Gastroesophageal sphincter (tissue), 4 donors: ENCODE measurements at regions not wholly inside any gene's neighbourhood (a gene's known extent, or its start where the extent isn't known, plus 50 kb on each side); places are given as distances from the start of the nearest gene placed in this dataset.

Experiments used
- ATAC-seq: fragments of 150-250 bp; one replicate; pipeline ENCODE4 v1.9.1; 2016; ENCODE audit warnings: mild to moderate bottlenecking, moderate library complexity
- H3K27ac ChIP-seq, 4 donors: fragments of 200-600 bp; sonication (generic) in 3 of 4; 1 replicate in 3 of 4; 2 replicates in 1 of 4; pipeline ENCODE4 v1.5.1; 2016 to 2019
- H3K27me3 ChIP-seq: fragments of 200-600 bp; sonication (generic); one replicate; pipeline ENCODE4 v1.5.1; 2019
- H3K36me3 ChIP-seq, 2 donors: fragments of 200-600 bp; sonication (generic); one replicate each; pipeline ENCODE4 v1.5.1; 2019; ENCODE audit warnings: control low read depth in 1 of 2
- H3K4me1 ChIP-seq, 3 donors: fragments of 200-600 bp; sonication (generic); 1 replicate in 2 of 3; 2 replicates in 1 of 3; pipeline ENCODE4 v1.5.1; 2016 to 2019; ENCODE audit warnings: control low read depth in 2 of 3
- H3K4me3 ChIP-seq, 2 donors: fragments of 200-600 bp; sonication (generic); one replicate each; pipeline ENCODE4 v1.5.1; 2019; ENCODE audit warnings: mild to moderate bottlenecking in 1 of 2, moderate library complexity in 1 of 2
- H3K9me3 ChIP-seq, 3 donors: fragments of 200-600 bp; sonication (generic); one replicate each; pipeline ENCODE4 v1.5.1; 2017 to 2019; ENCODE audit warnings: control low read depth in 2 of 3
- CTCF ChIP-seq, 4 experiments: fragments of 200-600 bp in 2 of 4; fragments of 450-650 bp in 2 of 4; sonication (generic) in 1 of 4; IDR thresholded peaks; one replicate each; pipeline ENCODE4 v1.5.1; 2017 to 2019; ENCODE audit warnings: antibody characterized with exemption in 4 of 4, mild to moderate bottlenecking in 2 of 4, moderate library complexity in 2 of 4
- EP300 ChIP-seq: sonication (generic); formaldehyde crosslinking; IDR thresholded peaks from one replicate; pipeline ENCODE4 v1.6.1; 2017; ENCODE audit warnings: antibody characterized with exemption, mild to moderate bottlenecking
- POLR2A ChIP-seq, 2 donors: fragments of 450-650 bp; IDR thresholded peaks; one replicate each; pipeline ENCODE4 v1.6.1; 2017; ENCODE audit warnings: antibody characterized with exemption in 2 of 2, mild to moderate bottlenecking in 2 of 2, moderate library complexity in 1 of 2
- POLR2AphosphoS5 ChIP-seq: sonication (generic); formaldehyde crosslinking; IDR thresholded peaks from one replicate; pipeline ENCODE4 v1.6.1; 2017; ENCODE audit warnings: antibody characterized with exemption
- WGBS, 2 donors: methylation state at CpG; one replicate each; pipeline ENCODE4 v1.1.5; 2018; ENCODE audit warnings: low coverage in 1 of 2; 5-methylcytosine and 5-hydroxymethylcytosine counted together

DNA sequence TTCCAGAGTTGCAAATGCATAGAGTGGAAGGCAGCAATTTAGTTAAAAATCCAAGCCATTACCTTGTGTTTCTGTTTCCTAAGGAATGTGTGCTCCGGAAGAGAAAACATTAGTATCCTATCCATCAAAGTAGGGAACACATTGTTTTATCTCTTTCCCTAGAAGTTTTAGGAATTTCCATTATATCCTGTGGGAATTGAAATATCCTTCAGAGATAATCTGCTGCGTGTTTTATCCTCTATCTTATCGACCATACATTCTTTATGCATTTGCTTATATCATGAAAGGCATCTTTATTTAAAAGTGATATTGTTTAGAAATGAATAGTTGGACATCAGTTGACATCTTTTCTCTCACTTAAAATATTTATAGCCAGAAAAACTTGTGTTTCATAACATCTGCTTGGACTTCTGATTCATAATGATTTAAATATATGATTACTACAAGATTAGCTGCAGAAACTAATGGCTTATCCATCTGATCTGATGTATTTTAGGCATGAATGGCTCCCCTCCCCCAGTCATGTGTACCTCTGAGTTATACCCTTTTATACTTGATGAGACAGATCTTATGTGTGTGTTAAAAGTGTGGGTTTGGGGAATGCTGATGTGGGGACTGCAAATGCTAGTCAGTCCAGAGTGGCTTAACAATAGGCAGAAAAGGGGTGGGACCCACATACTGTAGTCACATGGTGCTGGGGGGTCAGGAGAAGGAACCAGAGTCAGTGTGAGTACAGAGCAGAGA, 136.2 kb upstream of the ARHGAP28 start:
- no peak for ATAC-seq
- Histone ChIP-seq H3K27me3 (no peaks in the 10 kb centered on the region), H3K27ac (no peak overlapping the region), H3K36me3 (no peaks in the 10 kb centered on the region), H3K4me3 (no peak overlapping the region), H3K4me1 (no peaks in the 10 kb centered on the region), H3K9me3 (no peaks in the 10 kb centered on the region)
- 41 to 48% methylated on average over 3 of the region's 3 CpGs for WGBS, 2 donors
- no peak for TF ChIP-seq CTCF (IDR thresholded peaks at IDR 0.05)
- TF ChIP-seq POLR2AphosphoS5, result no peak

DNA sequence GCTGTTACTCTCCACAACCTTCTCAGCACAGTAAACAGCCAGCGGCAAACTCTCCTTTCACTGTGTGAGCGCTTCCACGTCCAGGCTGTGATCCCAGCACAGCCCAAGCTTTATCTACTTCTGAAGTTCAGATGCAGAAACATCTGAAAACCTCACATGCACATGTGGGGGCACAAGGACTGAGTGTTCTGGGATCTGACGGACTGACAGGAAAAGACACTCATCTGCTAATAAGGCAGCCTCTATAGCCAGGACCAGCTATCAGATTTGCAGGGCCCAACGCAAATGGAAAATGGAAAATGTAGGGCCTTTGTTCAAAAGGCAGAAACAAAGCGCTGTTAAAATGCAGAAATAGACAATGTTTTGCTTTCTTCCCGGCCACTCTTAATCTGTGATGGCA, 133.8 kb upstream of the ARHGAP28 start:
- 93 to 96% methylated on average over 4 to 7 of the region's 7 CpGs for WGBS, 2 donors
- Histone ChIP-seq H3K27ac (no peak overlapping the region), H3K4me1 (no peaks in the 10 kb centered on the region), H3K27me3 (no peaks in the 10 kb centered on the region), H3K36me3 (no peaks in the 10 kb centered on the region), H3K4me3 (no peak overlapping the region), H3K9me3 (no peaks in the 10 kb centered on the region)
- ATAC-seq, result no peak
- TF ChIP-seq POLR2AphosphoS5, result no peak
- TF ChIP-seq EP300, result no peak

DNA sequence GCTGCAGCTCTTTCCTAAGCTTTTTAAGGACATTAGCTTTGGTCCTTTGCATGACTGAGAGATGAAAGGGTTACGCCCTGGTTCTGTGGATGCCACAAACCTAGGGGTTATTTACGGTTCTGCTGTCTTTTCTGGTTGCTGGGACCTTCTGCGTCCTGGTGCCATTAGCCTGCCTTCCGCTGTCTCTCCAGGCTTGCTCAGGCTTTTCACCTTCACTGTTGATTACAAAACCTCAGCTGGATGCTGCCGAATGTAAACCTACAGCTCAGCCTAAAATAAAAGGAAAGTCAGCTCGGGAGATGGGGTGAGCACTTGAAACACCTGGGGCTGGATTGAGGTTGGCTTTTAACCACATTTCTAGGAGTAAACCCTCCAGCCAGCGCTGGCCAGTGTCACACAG, 130.9 kb upstream of the ARHGAP28 start:
- no peak for ATAC-seq

DNA sequence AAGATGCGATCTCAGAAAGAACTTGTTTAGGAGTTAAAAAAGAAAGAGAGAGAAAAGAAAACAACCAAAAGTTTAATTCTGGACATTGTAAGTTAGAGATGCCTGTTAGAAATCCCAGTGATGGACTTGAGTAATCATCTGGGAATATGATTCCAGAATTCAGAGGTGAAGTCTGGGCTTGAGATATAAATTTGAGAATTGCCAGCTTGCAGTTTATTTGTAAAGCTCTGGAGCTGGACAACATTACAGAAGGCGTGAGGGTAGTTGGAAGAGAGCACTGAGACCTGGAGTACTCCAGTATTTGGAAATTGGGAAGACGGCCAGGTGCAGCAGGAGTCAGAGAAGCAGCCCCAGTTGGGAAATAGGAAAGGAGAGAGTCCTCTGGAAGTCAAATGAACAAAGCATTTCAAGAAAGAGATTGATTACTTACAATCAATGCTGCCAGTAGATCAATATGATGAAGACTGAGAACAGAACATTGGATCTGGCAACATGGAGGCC, 128.8 kb upstream of the ARHGAP28 start:
- ATAC-seq, result peak; percentile 54
- Histone ChIP-seq H3K27ac (no peak overlapping the region), H3K4me1 (no peaks in the 10 kb centered on the region), H3K36me3 (no peaks in the 10 kb centered on the region), H3K27me3 (no peaks in the 10 kb centered on the region), H3K4me3 (no peak overlapping the region), H3K9me3 (no peaks in the 10 kb centered on the region)
- WGBS, 2 donors, result 68% methylated on average over 3 of the region's 3 CpGs
- no peak for TF ChIP-seq POLR2AphosphoS5
- no peak for TF ChIP-seq POLR2A (IDR thresholded peaks at IDR 0.05)
- no peak for TF ChIP-seq EP300
- no peak for TF ChIP-seq CTCF (IDR thresholded peaks at IDR 0.05)

More for the DNA sequence above, 130.9 kb upstream of the ARHGAP28 start:
- no peaks in the 10 kb centered on the region for H3K4me1 ChIP-seq
- TF ChIP-seq POLR2AphosphoS5 (no peak), CTCF (IDR thresholded peaks at IDR 0.05) (no peak), EP300 (no peak), POLR2A (IDR thresholded peaks at IDR 0.05) (no peak)
- no peaks in the 10 kb centered on the region for H3K27me3 ChIP-seq
- H3K36me3 ChIP-seq, result no peaks in the 10 kb centered on the region
- no peaks in the 10 kb centered on the region for H3K9me3 ChIP-seq
- WGBS, 2 donors, result 85 to 100% methylated on average over 1 to 4 of the region's 7 CpGs
- H3K27ac ChIP-seq, result no peak overlapping the region
- no peak overlapping the region for H3K4me3 ChIP-seq

DNA sequence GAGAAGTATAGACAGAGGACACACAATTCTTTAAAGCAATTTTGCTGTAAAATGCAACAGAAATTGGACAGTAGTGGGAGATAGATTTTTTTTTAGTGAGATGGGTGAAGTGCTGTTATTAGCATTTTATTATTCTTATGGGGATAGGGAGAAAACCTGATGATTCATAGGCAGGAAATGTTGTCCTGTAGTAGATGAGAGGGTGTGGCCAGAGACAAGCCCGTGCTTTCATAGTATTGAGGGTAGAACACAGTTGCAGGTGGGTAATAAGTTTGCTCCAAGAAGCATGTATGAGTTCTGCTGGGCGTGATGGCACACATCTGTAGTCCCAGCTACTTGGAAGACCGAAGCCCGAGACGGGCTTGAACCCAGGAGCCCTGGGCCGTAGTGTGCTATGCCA, 128.3 kb upstream of the ARHGAP28 start:
- Histone ChIP-seq H3K4me1 (no peaks in the 10 kb centered on the region), H3K27ac (no peak overlapping the region), H3K9me3 (no peaks in the 10 kb centered on the region), H3K27me3 (no peaks in the 10 kb centered on the region), H3K36me3 (no peaks in the 10 kb centered on the region), H3K4me3 (no peak overlapping the region)
- ATAC-seq, result peak; percentile 26
- no peak for TF ChIP-seq POLR2AphosphoS5
- WGBS, 2 donors, result 83% methylated on average over 2 to 6 of the region's 6 CpGs

- H3K4me1 ChIP-seq, result no peaks in the 10 kb centered on the region
- H3K36me3 ChIP-seq, result no peaks in the 10 kb centered on the region
- no peaks in the 10 kb centered on the region for H3K9me3 ChIP-seq
- 63 to 100% methylated on average over 1 to 2 of the region's 5 CpGs for WGBS, 2 donors
- no peak overlapping the region for H3K27ac ChIP-seq
- no peak overlapping the region for H3K4me3 ChIP-seq
- TF ChIP-seq CTCF (IDR thresholded peaks at IDR 0.05) (no peak), POLR2AphosphoS5 (no peak), EP300 (no peak)
- H3K27me3 ChIP-seq, result no peaks in the 10 kb centered on the region
- no peak for ATAC-seq
These were observed 127.2 kb upstream of the ARHGAP28 start for GRCh38 chr18:6602365-6602764.
